HG02943 (cell line): ENCODE measurements at regions not wholly inside any gene's neighbourhood (a gene's known extent, or its start where the extent isn't known, plus 50 kb on each side); places are given as distances from the start of the nearest gene placed in this dataset.

Experiments used
- ATAC-seq: cut with Tn5 transposase; IDR thresholded peaks from one replicate; pipeline ENCODE4 v1.9.1; 2021; ENCODE audit warnings: mild to moderate bottlenecking, low read depth, moderate library complexity; ENCODE audit not compliant: unreplicated experiment

DNA sequence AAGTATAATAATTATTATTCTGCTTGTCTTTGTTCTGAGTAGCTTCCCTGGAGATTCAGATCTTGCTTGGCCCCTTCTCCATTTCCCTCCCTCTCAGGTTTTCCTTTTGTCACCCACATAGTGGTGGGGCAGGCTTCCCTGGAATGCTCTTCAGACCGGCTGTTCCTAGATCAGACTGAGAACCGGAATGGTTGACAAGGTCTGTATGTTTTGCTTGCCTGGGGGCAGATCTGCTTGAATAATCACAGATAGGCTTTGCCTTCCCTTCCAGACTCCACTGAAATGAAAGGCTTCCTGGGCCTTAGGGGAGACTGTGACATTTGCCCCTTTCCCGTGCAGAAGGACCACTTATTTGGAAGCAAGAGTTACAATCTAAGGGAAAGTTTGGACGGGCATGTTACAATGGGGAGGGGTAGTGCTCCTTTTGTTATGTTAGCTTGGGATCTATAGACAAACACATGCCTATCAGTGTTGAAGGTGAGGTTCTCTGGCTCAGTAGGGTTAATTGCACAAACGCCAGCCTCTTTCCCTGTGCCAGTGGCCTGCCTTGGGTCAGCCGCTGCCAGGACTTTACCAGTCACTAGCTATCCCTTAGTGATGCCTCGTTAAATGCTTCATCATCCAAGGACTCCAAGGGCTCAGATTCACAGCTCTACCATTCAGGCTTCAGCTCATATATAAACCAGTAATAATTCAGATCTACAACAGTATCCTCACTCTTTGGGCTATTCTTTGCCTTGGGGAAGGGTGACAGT lies 178.6 kb downstream of the SNAPC1 start:
- ATAC-seq = no peak

GRCh38 chr14:61941421-61942150 lies 179.4 kb downstream of the SNAPC1 start:
- no peak for ATAC-seq

DNA sequence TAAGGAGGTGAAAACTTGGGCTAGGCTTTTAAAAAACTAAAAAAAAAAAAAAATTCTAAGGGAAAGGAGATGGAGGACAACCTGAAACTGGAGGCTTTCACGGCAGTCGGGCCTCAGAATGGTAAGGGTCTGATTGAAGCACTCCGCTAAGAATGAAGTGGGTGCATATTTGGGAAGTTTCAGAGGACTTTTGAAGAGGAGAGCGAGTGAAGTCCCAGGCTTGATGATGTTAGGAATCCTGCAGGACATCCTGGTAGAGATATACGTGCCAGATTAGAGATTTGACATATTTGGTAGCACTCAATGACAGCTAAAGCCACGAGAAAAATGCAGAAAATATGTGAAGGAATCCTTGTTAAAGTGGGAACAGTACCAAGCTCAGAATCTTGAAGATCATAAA lies 186.2 kb downstream of the SNAPC1 start:
- no peak for ATAC-seq

- no peak for ATAC-seq
Observed at GRCh38 chr14:61950340-61950739, 188.1 kb downstream of the SNAPC1 start.

DNA sequence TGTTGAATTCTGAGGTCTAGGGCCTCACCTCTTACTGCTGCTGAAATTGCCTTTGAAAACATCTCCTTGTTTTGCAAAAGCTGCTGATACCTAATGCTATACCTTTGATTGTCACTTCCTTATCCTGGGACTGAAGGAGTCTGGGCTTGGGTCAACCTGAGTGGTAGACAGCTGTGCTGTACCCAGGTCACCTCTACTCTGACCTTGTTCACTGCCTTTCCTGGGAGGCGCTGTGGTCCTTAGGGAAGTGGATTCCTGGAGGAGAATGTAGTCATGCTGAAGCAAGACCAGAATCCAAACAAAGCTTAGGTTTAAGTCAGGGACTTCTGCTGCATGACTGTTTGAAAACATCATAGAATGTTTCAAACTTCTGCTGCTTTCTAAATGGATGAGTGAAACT lies 191.4 kb downstream of the SNAPC1 start:
- ATAC-seq = no peak

DNA sequence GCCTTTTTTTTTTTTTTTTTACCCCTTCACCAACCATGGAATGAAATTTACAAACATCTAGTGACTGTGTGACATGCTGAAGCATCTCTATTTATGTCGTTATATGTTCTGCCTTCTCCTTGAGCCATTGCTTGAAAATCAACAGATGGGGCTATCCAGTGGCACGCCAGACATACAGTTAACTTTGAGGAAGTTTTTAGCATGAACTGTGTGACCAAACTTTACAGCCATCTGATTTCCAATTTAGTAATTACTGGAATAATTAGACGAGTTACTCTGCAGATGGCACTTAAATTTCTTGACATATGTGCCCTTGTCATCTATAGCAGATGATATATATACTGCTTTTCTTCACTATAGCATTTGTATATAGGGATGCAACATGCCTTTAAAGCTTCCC lies 192.1 kb downstream of the SNAPC1 start:
- ATAC-seq = no peak

DNA sequence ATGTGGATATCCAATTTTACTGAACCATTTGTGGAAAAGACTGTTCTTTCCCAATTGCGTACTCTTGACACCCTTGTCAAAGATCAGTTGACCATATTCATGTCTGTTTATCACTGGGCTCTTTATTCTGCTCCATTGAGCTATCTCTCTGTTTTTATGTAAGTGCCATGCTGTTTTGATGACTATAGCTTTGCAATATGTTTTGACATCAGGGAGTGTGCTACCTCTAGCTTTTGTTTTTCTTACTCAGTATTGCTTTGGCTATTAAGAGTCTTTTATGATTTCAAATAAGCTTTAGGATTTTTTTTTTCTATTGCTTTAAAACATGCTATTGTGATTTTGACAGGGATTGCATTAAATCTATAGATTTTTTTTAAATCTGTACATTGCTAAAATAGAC lies 194.3 kb downstream of the SNAPC1 start:
- no peak for ATAC-seq

GRCh38 chr14:61959348-61959747 lies 197.1 kb downstream of the SNAPC1 start:
- ATAC-seq = no peak

DNA sequence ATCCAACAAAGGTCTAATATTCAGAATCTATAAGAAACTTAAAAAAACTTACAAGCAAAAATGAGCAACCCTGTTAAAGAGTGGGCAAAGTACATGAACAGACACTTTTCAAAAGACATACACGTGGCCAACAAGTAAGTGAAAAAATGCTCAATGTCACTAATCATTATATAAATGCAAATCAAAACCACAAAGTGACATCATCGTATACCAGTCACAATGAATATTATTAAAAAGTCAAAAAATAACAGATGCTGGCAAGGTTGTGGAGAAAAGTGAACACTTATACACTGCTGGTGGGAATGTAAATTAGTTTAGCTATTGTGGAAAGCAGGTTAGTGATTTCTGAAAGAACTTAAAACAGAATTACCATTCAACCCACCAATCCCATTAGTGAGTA lies 199.1 kb downstream of the SNAPC1 start:
- ATAC-seq = no peak

GRCh38 chr14:61963926-61964325 lies 201.7 kb downstream of the SNAPC1 start:
- ATAC-seq = no peak

DNA sequence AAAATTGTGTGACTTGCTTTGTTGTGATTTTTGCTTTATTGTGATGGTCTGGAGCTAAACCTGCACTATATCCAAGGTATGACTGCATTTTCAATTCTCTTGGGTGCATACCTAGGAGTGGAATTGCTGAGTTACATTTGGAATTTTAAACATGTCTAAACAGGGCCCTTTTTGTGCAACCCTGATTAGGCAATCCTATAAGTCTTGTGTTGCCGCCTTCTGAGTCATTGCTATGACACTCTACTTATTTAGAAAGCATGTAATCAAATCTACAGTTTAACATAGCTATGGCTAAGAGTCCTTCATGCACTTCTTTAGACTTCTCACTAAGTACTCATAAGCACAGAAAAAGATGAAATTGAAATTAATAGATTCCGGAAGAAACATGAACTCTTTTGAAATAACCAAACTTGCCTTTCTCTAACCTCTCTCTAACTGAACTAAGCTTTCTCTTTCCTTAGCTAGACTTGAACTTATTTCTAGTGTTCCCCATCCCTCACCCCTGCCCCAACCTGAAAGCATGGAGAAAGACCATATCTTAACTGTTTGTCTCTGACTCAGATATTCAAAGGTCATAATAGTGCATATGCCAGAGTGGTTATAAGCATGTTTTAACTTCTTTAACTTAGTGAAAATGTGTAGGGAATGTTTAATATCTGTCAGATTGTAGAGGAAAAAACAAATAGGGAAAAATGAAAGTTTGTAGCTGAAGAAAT lies 203.0 kb downstream of the SNAPC1 start:
- no peak for ATAC-seq

DNA sequence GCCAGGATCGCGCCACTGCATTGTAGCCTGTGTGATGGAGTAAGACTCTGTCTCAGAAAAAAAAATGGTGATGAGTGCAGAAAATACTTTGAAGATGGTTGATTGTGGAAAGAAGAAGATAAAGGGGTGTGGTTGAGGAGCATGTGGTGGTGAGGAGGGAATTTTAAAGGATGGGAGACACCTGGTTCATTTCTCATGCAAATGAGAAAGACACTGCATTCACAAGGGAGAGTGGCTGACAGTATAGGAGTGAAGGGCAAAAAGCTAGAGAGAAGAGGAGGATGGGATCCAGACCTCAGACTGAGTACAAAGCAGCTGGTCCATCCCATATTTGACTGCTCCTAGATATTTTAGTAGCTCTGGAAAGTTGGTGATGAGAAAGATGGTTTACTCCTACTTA lies 206.0 kb downstream of the SNAPC1 start:
- ATAC-seq = no peak

DNA sequence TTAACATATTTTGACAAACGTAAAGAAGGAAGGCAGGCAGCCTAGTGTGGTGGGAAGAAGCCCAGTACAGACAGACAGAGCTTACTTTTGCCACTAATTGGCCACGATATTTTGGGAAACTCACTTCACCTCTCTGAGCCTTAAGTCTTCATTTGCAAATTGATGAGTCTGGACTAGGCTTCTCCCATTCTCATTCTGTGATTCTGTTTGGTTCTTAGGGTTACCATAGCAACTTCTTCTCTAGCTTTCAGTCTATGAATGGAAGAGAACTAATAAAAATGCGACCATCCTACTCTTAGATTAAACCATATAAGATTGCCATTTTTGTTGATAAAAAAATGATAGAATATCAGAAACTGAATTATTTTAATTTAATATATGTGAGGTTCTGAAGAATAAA lies 210.5 kb downstream of the SNAPC1 start:
- no peak for ATAC-seq

GRCh38 chr14:61973981-61974380 lies 211.8 kb downstream of the SNAPC1 start:
- no peak for ATAC-seq

GRCh38 chr14:61977217-61977616 lies 215.0 kb downstream of the SNAPC1 start:
- ATAC-seq = no peak

DNA sequence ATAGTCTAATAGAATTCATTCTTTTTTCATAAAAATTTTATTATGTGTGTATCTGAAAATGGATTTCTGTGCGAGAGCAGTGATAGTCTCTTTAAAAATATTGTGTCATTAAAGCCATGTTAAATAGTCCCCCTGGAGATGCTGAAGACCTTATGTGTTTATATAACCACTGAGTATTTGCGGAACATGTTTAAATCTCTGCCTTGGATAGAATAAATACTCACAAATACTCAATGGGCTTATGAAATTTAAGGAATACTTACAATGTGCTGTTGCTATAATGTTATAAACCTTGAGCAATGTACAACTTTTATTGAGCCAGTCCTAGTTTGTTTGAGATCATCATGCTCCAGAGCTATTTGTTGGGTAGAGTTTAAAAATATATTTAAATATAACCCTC lies 226.0 kb downstream of the SNAPC1 start:
- no peak for ATAC-seq

DNA sequence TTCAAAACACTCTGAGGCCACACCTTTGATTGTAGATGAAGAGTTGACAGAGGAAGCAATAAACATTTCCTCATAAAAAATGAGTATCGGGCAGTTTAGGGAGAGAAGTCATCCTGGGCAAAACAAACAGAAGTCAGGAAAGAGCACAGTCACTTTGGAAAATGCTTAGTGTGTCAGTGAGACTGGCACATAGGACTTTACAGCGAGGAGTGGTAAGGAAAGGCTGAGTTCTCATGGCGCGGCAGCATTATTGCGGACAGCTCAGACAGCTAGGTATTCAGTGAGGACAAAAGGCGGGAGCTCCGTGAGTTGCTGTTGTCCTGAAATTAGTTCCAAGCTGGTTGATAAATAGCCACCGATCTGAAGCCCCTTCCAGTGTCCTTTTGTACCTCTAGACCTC lies 229.9 kb downstream of the SNAPC1 start:
- no peak for ATAC-seq

DNA sequence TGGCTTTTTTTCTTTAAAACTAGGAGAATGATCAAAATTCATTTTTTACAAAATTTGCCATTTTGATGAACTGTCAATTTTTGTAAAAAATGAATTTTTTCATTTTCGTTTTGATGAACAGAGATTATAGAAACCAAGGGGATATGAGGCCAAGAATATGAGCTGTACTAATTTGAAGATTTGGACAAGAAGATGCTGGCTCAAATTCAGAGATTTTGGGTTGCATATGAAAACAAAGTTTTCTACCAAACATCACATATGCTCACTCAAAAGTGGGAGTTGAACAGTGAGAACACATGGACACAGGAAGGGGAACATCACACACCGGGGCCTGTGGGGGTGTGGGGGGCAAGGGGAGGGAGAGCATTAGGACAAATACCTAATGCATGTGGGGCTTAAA lies 230.7 kb downstream of the SNAPC1 start:
- no peak for ATAC-seq

GRCh38 chr14:61994589-61994988 lies 232.4 kb downstream of the SNAPC1 start:
- ATAC-seq = no peak

DNA sequence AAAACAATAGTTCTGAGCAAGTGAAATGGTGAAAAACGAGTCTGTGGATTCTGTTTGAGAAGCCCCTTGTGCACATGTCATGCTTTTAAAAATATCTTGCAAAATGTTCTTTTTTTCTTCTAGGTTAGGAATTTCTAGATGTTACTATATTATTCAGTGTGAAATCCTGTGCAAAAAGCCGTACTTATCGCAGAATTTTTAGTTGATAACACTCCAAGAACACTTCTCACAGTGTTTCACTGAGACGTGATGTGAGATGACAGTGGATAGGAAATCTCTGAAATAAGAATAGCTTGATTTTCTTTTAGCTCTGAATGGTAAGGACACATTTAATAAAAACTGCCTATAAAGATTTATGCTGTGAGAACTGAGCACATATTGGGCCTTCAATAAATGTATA lies 234.5 kb downstream of the SNAPC1 start:
- no peak for ATAC-seq

- no peak for ATAC-seq
Observed at GRCh38 chr14:61997161-61997560, 234.9 kb downstream of the SNAPC1 start.

GRCh38 chr14:62001963-62002362 lies 239.7 kb downstream of the SNAPC1 start:
- no peak for ATAC-seq
